Fibroblast of villous mesenchyme (primary cell): ENCODE measurements at regions not wholly inside any gene's neighbourhood (a gene's known extent, or its start where the extent isn't known, plus 50 kb on each side); places are given as distances from the start of the nearest gene placed in this dataset.

Source experiments
- DNase-seq: peaks from one replicate; pipeline ENCODE4 v3.0.0-alpha.2; 2010; ENCODE audit warnings: low read depth
- H3K4me3 ChIP-seq: 2 replicates; pipeline ENCODE4 v1.5.1; 2011; ENCODE audit warnings: low read depth, mild to moderate bottlenecking, low read length
- CTCF ChIP-seq: IDR thresholded peaks from 2 replicates; pipeline ENCODE4 v1.5.1; 2012; ENCODE audit warnings: low read depth, mild to moderate bottlenecking, low read length; ENCODE audit not compliant: insufficient read depth

DNA sequence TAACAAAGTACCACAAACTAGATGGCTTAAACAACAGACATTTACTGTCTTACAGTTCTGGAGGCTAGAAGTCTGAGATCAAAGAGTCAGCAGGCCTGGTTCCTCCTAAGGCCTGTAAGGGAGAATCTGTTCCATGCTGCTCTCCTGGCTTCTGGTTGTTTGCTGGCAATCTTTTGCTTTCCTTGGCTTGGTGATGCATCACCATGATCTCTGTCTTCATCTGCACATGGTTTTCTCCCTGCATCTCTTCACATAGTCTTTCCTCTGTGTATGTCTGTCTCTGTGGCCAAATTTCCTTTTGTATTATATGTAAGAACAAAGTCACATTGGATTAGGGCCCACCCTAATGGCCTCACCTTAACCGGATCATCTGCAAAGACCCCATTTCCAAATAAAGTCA lies 168.5 kb downstream of the CAPZA3 start:
- TF ChIP-seq CTCF, result no peak
- no peak for DNase-seq
- no peak overlapping the region for H3K4me3 ChIP-seq

DNA sequence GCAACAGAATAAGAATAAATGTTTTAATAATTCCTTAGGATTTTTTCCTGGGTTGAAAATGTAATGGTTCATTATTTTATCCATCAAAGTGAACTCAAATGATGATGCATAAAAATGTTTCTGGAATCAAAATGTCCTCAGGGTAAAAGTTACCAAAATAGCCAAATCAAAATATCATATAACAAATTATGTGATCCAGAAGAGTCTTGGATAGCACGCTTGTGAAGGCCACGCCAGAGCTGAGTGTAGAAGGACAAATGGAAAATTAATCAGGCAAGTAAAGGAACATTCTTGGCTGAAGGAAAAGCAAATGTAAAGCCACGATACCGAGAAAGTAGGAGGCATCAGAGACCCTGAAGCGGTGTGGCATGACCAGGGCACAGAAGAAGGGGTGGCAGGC lies 169.2 kb downstream of the CAPZA3 start:
- H3K4me3 ChIP-seq, result no peak overlapping the region

GRCh38 chr12:18907728-18908127 lies 169.8 kb downstream of the CAPZA3 start:
- H3K4me3 ChIP-seq, result no peak overlapping the region
- no peak for TF ChIP-seq CTCF
- DNase-seq, result no peak

More for the DNA sequence above, 169.2 kb downstream of the CAPZA3 start:
- no peak for TF ChIP-seq CTCF
- no peak for DNase-seq

DNA sequence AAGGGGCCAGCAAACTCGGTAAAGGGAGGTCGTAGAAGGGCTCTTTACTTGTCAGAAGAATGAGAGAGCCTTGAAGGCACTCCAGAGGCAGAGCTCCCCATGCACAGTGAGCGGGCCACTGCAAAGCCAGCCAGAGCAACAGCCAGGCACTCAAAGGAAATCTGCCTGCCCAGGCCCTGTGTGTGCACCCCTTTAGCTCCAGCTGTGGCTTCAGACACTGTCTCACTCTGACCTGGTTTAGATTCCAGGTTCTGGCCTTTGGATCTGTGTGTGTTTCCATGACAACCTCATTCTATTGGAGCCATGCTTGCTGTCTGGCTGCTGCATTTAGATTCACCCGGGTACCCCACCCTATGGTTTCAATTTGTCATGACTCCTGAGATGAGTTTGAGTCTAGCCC lies 170.3 kb downstream of the CAPZA3 start:
- no peak for TF ChIP-seq CTCF
- DNase-seq, result no peak
- H3K4me3 ChIP-seq, result no peak overlapping the region

GRCh38 chr12:18919871-18920511 lies 182.1 kb downstream of the CAPZA3 start:
- no peak for DNase-seq
- no peak for TF ChIP-seq CTCF
- no peak overlapping the region for H3K4me3 ChIP-seq

DNA sequence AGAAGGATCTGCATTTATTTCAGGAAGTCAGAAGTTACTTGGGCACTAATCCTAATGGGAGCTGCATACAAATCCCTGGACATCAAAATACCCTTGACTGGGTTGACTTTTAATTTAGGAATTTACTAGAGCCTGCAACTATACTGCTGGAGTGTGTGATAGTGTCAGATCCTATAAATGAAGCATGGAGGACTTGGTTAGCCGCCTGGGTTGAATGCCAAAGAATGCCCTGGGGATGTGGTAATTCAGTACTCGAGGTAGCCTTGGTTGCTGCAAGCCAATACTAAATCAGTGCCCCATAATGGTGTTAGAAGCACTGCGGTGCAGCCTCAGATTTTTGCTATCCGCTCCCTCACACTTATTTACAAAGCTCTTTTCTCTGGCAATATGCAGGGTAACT lies 184.9 kb downstream of the CAPZA3 start:
- DNase-seq, result no peak
- H3K4me3 ChIP-seq, result no peak overlapping the region
- no peak for TF ChIP-seq CTCF

DNA sequence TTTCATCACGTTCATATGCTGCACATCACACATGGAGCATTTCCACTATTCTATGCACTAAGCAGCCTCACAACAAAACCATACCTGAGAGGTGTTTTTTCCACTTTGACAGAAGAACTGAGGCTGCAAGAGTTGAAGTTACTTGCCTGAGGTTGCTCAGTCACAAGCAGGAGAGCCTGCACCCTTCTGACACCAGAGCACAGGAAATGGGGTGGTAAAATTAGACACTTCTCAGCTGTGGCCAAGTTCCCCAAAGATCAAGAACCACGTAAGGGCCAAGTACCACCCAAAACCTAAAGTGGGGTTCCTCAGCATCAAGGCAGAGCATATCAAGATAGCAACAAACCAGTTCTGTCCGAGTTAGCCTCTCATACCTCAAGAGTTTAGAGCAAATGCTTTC lies 185.8 kb downstream of the CAPZA3 start:
- H3K4me3 ChIP-seq, result no peak overlapping the region
- no peak for TF ChIP-seq CTCF
- DNase-seq, result no peak
